ENCODE measurements at regions not wholly inside any gene's neighbourhood (a gene's known extent, or its start where the extent isn't known, plus 50 kb on each side); places are given as distances from the start of the nearest gene placed in this dataset.

DNA sequence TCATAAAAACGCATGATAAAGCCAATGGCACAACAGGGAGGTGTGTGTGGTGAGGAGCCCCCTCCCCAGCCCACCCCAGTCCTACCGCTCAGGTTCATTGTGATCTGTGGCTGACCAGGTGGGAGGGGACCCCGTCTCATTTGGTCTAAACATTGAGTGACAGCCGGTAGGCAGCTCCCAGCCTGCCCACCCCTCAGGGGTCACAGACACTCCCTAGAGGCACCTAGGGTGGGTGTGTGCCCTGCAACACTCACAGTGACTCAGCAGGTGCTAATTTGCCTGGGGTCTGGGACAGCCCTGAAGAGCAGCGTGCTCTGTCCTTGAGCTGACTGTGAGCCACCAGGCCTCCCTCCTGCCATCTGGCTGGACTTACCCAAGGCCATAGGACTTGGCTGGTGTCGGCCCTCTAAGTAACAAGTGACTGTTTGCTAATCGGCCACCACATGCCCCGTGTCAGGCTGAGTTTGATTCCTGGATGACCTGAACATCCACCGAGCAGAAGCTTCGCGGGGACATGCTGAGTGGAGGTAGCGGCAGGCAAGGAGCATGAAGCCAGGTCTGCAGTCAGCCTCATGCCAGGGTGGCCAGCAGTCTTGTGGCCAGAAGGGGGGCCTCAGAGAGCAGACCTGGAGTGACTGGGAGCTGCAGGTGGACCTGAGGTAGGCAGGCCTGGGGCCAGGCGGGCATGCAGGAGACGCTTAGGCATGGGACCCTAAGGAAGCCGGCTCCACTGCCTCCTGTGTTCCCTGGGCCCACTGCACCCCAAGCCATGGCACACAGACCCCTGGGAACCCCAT, 282.3 kb upstream of the SHH start:
- no peak for ATAC-seq
- intact Hi-C loops (cut with DNase I) = no loop called here
- 83 to 90% methylated on average over 14 to 15 of the region's 15 CpGs for WGBS, 2 donors
- H3K4me3 ChIP-seq = no peak overlapping the region
- peaks cover 0 to 1% (median 0%) of the 10 kb centered on the region in 11 donors for H3K9me3 ChIP-seq
- TF ChIP-seq, protein P1, sequence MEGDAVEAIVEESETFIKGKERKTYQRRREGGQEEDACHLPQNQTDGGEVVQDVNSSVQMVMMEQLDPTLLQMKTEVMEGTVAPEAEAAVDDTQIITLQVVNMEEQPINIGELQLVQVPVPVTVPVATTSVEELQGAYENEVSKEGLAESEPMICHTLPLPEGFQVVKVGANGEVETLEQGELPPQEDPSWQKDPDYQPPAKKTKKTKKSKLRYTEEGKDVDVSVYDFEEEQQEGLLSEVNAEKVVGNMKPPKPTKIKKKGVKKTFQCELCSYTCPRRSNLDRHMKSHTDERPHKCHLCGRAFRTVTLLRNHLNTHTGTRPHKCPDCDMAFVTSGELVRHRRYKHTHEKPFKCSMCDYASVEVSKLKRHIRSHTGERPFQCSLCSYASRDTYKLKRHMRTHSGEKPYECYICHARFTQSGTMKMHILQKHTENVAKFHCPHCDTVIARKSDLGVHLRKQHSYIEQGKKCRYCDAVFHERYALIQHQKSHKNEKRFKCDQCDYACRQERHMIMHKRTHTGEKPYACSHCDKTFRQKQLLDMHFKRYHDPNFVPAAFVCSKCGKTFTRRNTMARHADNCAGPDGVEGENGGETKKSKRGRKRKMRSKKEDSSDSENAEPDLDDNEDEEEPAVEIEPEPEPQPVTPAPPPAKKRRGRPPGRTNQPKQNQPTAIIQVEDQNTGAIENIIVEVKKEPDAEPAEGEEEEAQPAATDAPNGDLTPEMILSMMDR (IDR thresholded peaks at IDR 0.05) = no peak
- peaks cover 0 to 39% (median 20%) of the 10 kb centered on the region in 7 donors for H3K27me3 ChIP-seq
- H3K36me3 ChIP-seq = no peaks in the 10 kb centered on the region
- no peaks in the 10 kb centered on the region for H3K4me1 ChIP-seq
- H3K27ac ChIP-seq = no peak overlapping the region
- no peak for DNase-seq

DNA sequence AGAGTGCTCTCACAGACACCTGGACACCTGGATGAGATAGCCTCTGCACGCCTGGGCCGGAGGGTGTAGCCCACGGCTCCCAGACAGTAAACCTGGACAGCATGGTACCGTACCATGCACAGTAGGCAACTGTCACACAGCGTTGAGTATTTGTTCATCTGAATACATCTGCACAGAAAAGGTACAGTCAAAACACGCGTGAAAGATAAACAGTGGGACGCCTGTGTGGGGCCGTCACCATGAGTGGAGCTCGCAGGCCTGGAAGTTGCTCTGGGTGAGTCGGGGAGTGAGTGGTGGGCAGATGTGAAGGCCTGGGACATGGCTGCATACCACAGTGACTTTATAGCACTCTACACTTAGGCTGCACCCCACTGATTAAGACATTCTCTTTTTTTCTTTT, 280.0 kb upstream of the SHH start:
- WGBS, 2 donors = 87 to 89% methylated on average over 11 of the region's 11 CpGs

DNA sequence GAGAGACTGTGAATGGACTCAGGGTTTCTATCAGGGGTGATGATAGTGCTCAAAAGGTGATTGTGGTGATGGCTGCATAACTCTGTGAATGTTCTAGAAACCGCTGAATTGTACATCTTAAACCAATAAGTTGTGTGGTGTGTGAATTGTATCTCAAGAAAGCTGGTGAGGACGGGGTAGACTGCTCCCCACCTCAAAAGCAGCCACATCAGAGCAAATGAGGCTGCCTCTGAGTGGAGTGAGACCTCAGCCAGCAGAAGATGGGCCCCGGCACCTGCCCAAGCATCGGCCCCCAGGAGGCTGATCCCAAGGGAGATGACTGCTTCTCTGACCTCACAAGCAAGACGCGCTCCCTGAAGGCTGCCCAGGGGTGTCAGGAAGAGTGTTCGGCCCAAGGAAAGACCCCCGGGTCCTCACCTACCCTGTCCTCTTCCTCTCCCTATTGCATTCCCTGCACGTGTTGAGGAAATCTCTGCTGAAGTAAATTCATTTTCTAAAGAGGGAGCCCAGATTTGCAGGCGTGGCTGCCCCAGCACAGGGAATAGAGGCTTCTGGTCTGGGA, 279.3 kb upstream of the SHH start:
- TF ChIP-seq, protein P1 (IDR thresholded peaks at IDR 0.05) = no peak
- intact Hi-C loops (cut with DNase I) = no loop called here
- H3K27ac ChIP-seq = no peak overlapping the region
- H3K4me3 ChIP-seq = no peak overlapping the region
- H3K27me3 ChIP-seq = peaks cover 0 to 40% (median 20%) of the 10 kb centered on the region in 7 donors
- no peaks in the 10 kb centered on the region for H3K4me1 ChIP-seq
- no peak for ATAC-seq
- H3K36me3 ChIP-seq = no peaks in the 10 kb centered on the region
- peaks cover 0 to 3% (median 0%) of the 10 kb centered on the region in 11 donors for H3K9me3 ChIP-seq
- WGBS, 2 donors = 82% methylated on average over 10 of the region's 10 CpGs
- DNase-seq = no peak

More for the DNA sequence above, 280.0 kb upstream of the SHH start:
- Histone ChIP-seq H3K4me3 (no peak overlapping the region), H3K27me3 (peaks cover 0 to 40% (median 20%) of the 10 kb centered on the region in 7 donors), H3K27ac (no peak overlapping the region), H3K36me3 (no peaks in the 10 kb centered on the region), H3K4me1 (no peaks in the 10 kb centered on the region), H3K9me3 (peaks cover 0 to 3% (median 0%) of the 10 kb centered on the region in 11 donors)
- DNase-seq = no peak
- TF ChIP-seq, protein P1 (IDR thresholded peaks at IDR 0.05) = no peak
- ATAC-seq = no peak
- intact Hi-C loops (cut with DNase I) = no loop called here

DNA sequence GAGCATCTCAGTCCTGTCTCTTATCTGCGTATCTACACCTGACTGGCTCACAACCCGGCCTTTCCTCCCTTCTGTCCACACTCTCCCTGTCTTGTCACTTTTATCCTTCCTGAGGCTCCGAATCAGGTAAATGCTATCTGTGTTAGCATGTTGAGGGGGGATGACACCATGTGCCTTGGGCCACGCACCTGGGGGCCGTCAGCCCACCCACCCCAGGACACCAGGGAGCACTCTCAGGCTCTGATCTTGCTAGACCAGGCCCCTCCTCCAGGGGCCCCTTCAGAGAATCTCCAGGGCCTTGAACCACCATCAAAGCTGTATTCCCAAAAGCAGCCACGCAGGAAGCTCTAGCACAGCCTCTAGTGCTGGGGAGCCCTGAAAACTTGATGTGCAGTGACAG, 278.7 kb upstream of the SHH start:
- no peaks in the 10 kb centered on the region for H3K36me3 ChIP-seq
- H3K4me3 ChIP-seq = no peak overlapping the region
- intact Hi-C loops (cut with DNase I) = no loop called here
- ATAC-seq = no peak
- 73 to 77% methylated on average over 6 of the region's 6 CpGs for WGBS, 2 donors
- TF ChIP-seq, protein P1 (IDR thresholded peaks at IDR 0.05) = no peak
- DNase-seq = no peak
- H3K27ac ChIP-seq = no peak overlapping the region
- H3K9me3 ChIP-seq = peaks cover 0 to 3% (median 0%) of the 10 kb centered on the region in 11 donors
- H3K27me3 ChIP-seq = peaks cover 0 to 40% (median 23%) of the 10 kb centered on the region in 7 donors
- H3K4me1 ChIP-seq = no peaks in the 10 kb centered on the region

Data from heart right ventricle (tissue), 16 donors.